Activated CD8-positive, alpha-beta memory T cell treated with anti-CD3 and anti-CD28 coated beads, Interleukin-2, amount 10 ng/mL, durations not matched to agents 7 days and 5 days (primary cell): ENCODE measurements at regions not wholly inside any gene's neighbourhood (a gene's known extent, or its start where the extent isn't known, plus 50 kb on each side); places are given as distances from the start of the nearest gene placed in this dataset.

Experiments
- ATAC-seq: fragments of 150-1000 bp; cut with Tn5 transposase; one replicate; pipeline ENCODE4 v1.10.0; 2021; ENCODE audit warnings: moderate library complexity
- CTCF ChIA-PET: fragments of 350-600 bp; sonication (Branson Sonifier 250); formaldehyde crosslinking; loops from one replicate; lab custom pipeline; 2021; ENCODE audit warnings: antibody characterized with exemption; lab: Charles Lee
- DNase-seq: peaks from one replicate; pipeline ENCODE4 v3.0.0-alpha.2; 2020
- H3K27ac Mint-ChIP-seq: one replicate; pipeline ENCODE4 v1.8.0; 2021; ENCODE audit warnings: mild to moderate bottlenecking, mixed read lengths
- H3K27me3 Mint-ChIP-seq: one replicate; pipeline ENCODE4 v1.8.0; 2021; ENCODE audit warnings: mixed read lengths
- H3K36me3 Mint-ChIP-seq: one replicate; pipeline ENCODE4 v1.8.0; 2021; ENCODE audit warnings: mild to moderate bottlenecking, mixed read lengths
- H3K4me1 Mint-ChIP-seq: one replicate; pipeline ENCODE4 v1.8.0; 2021; ENCODE audit warnings: mixed read lengths
- H3K4me3 Mint-ChIP-seq: one replicate; pipeline ENCODE4 v1.8.0; 2021; ENCODE audit warnings: mild to moderate bottlenecking, moderate library complexity, mixed read lengths
- H3K9me3 Mint-ChIP-seq: one replicate; pipeline ENCODE4 v1.8.0; 2022; ENCODE audit warnings: low read depth, mixed read lengths

DNA sequence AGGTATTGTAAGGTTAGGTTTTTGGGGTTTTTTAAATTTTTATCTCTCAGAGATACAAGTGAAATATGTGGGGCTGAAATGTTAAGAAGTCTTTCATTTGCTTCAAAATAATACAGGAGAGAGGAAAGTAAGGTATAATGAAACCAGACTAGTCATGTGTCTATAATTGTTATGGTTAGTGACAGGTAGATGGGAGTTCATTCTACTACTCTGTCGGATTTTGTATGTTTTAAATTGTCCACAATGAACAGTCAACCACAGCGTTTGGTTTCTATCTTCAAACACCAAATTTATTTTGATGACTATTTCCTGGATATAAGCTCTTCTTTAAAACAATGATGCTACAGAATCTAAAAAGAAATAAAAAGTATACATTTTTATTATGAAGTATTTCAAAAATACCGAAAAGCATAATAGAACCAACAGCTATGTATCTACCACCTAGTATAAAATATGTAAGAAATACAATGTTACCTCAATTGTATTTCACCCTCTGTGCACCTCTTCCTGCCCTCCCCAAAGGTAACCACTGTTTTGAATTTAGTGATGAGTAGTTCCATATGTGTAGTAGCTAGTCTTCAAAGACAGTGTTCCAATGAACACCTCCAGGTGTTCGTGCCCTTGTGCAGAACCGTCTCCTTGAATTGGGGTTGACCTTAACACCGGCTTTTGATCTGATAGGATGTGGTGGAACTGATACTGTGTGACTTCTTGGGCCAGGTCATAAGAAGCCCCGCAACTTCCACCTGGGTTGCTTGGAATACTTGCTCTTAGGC is 74.8 kb upstream of the CDK1 start:
- Mint-ChIP-seq H3K9me3 (peaks cover 2% of the 10 kb centered on the region), H3K27ac (no peak overlapping the region), H3K27me3 (peaks cover 7% of the 10 kb centered on the region), H3K4me3 (no peak overlapping the region), H3K4me1 (no peaks in the 10 kb centered on the region), H3K36me3 (no peaks in the 10 kb centered on the region)
- ATAC-seq (no peak), DNase-seq (no peak)
- CTCF ChIA-PET = interaction anchor here (1.6 to 1.7 kb wide), 2 partner anchors 10 to 12 kb away, joined by 4 read pairs; no protein-coding TSS in a partner anchor

DNA sequence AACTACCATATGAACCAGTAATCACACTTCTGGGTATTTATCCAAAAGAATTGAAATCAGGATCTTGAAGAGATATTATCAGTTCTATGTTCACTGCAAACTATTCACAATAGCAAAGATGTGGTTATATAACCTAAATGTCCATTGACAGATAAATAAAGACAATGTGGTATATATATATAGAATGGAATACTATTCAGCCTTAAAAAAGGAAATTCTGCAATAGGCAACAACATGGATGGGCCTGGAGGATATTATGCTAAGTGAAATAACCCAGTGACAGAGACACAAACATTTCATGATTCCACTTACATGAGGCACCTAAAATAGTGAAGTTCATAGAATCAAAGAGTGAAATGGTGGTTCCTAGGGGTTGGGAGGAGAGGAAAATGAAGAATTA is 90.6 kb upstream of the CDK1 start:
- ATAC-seq = no peak
- no peaks in the 10 kb centered on the region for H3K36me3 Mint-ChIP-seq
- H3K27me3 Mint-ChIP-seq = no peaks in the 10 kb centered on the region
- DNase-seq = no peak
- no peak overlapping the region for H3K27ac Mint-ChIP-seq
- H3K9me3 Mint-ChIP-seq = no peaks in the 10 kb centered on the region
- H3K4me3 Mint-ChIP-seq = no peak overlapping the region
- CTCF ChIA-PET = no interaction called here
- H3K4me1 Mint-ChIP-seq = no peaks in the 10 kb centered on the region

DNA sequence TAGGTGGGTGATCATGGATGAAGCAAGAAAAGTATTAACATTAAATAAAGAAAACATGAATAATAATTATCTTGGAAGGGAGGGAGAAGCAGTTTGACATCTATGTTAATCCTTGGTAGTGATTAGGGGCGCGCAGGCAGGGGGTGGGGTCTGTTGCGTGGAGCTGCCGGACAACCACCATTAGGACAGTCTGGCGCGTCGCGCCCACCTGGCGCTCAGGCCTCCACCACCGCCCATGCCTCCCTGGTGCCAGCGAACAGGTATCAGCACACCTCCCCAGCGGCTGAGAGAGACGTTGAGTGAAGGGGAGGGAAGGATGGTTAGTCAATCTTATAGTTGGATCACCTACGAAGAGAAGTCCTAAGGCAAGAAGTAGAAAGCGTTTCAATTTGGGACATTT is 94.2 kb upstream of the CDK1 start:
- Mint-ChIP-seq H3K36me3 (no peaks in the 10 kb centered on the region), H3K27me3 (no peaks in the 10 kb centered on the region), H3K4me3 (no peak overlapping the region), H3K9me3 (no peaks in the 10 kb centered on the region), H3K4me1 (no peaks in the 10 kb centered on the region), H3K27ac (no peak overlapping the region)
- DNase-seq (no peak), ATAC-seq (no peak)
- CTCF ChIA-PET = no interaction called here

DNA sequence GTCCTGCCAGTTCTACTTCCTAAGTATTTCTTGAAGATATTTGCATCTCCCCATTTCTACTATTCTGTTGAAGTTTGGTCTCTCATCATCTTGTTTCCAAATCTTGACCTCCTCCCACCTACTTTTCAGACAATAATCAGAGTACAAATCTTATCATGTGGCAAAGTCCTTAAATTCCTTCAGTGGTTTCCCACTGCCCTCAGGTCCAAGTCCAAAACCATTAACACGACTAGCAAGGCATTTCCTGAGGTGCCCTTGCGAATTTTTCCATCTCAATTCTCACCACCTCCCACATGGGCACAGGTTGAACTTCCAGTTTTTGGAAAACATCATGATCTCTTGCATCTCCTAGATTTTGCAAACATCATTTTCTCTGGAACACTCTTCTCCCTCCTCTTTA is 97.2 kb upstream of the CDK1 start:
- Mint-ChIP-seq H3K4me3 (no peak overlapping the region), H3K27me3 (peaks cover 2% of the 10 kb centered on the region), H3K4me1 (no peaks in the 10 kb centered on the region), H3K9me3 (no peaks in the 10 kb centered on the region), H3K27ac (no peak overlapping the region), H3K36me3 (no peaks in the 10 kb centered on the region)
- DNase-seq (no peak), ATAC-seq (no peak)
- CTCF ChIA-PET = no interaction called here

DNA sequence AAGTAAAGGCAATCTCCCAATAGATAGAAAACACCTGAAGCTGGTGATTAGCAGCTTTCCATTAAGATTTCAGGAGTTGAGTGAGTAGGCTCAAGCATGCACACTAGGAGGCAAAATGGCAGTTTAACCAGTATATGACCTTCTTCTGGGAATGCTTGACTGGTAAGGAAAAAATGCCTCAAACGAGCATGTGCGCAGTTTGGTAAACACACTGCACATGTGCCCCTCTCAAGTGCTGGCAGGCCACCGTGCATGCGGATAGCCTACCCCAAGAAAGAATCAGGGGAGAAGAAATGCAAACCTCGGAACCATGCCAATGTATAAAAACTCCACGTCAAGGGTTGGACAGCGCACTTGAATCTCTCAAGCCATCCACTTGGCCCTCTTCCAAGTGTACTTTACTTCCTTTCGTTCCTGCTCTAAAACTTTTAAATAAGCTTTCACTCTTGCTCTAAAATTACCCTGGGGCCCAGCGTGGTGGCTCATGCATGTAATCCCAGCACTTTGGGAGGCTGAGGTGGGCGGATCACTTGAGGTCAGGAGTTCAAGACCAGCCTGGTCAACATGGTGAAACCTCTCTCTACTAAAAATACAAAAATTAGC is 98.8 kb upstream of the CDK1 start:
- ATAC-seq (no peak), DNase-seq (no peak)
- H3K27ac Mint-ChIP-seq = no peak overlapping the region
- H3K4me3 Mint-ChIP-seq = no peak overlapping the region
- CTCF ChIA-PET = no interaction called here
- H3K4me1 Mint-ChIP-seq = no peaks in the 10 kb centered on the region
- H3K36me3 Mint-ChIP-seq = no peaks in the 10 kb centered on the region
- no peaks in the 10 kb centered on the region for H3K9me3 Mint-ChIP-seq
- H3K27me3 Mint-ChIP-seq = peaks cover 2% of the 10 kb centered on the region

DNA sequence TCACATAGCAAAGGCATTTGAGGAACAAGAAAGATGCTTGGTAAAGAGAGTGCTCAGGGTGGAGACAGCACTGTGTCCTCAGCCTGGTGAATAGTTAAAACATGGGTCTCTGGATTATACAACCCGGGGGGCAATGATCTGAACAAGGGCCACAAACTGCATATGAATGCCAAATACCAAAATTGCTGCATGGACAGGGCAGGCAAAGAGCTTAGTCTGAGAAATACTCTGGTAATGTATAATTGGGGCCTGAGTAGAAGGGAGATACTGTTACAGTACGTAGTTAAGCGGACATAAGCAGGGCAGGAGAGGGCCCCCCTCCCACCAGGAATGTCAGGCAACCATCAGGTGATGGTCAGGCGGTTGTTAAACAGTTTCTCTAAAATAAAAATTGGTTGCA is 99.3 kb upstream of the CDK1 start:
- H3K36me3 Mint-ChIP-seq = no peaks in the 10 kb centered on the region
- ATAC-seq = no peak
- H3K4me3 Mint-ChIP-seq = no peak overlapping the region
- CTCF ChIA-PET = no interaction called here
- no peak overlapping the region for H3K27ac Mint-ChIP-seq
- no peaks in the 10 kb centered on the region for H3K9me3 Mint-ChIP-seq
- no peaks in the 10 kb centered on the region for H3K4me1 Mint-ChIP-seq
- no peak for DNase-seq
- peaks cover 2% of the 10 kb centered on the region for H3K27me3 Mint-ChIP-seq

DNA sequence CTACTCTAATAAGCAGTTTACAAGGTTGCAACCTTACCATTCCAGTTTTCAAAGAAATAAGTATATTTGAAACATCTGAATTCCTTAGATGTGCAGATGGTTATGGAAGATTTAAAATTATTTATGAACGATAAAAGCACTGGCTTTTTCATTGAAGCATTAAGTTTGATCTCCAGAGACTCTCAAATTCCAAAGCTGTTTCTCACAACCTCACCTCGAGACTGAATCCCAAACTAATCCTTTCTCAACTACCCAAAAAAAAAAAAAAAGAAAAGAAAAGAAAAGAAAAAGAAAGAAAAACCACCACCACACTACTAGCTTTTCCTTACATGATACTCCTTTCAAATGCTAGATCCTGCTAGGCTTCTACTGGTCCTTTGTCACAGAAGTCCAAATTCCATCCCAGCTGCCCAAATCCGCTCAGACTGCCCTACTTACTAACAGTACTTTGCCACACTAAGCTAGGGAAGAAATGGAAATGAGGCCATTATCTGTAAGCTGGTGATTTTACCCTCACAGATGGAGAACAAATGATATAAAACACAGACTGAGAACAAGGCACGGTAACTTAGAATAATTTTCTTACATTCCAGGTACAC is 100.6 kb upstream of the CDK1 start:
- H3K36me3 Mint-ChIP-seq = no peaks in the 10 kb centered on the region

DNA sequence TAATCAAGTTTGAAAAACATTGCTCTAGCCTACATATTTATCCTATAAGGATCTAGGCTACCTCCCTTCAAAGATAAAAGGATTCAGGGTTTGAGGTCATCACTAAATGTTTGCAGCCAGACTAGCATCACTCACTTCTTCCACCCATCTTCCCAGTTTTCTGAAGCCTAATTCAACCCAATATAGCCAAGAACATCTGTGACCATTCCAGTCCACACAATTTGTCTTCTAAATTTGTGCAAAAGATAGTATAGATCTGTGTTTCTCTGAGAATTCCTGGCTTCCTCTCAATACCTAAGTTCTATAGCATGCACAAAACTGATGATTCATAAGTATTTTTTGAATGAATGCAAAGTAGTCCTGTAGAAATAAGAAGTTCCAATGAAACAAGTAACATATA is 103.0 kb upstream of the CDK1 start:
- Mint-ChIP-seq H3K4me1 (no peaks in the 10 kb centered on the region), H3K36me3 (no peaks in the 10 kb centered on the region), H3K4me3 (no peak overlapping the region), H3K27ac (no peak overlapping the region), H3K9me3 (no peaks in the 10 kb centered on the region), H3K27me3 (peaks cover 2% of the 10 kb centered on the region)
- no peak for DNase-seq
- CTCF ChIA-PET = no interaction called here
- no peak for ATAC-seq

More for the DNA sequence above, 100.6 kb upstream of the CDK1 start:
- Mint-ChIP-seq H3K4me3 (no peak overlapping the region), H3K27me3 (peaks cover 2% of the 10 kb centered on the region), H3K4me1 (no peaks in the 10 kb centered on the region), H3K27ac (no peak overlapping the region), H3K9me3 (no peaks in the 10 kb centered on the region)
- ATAC-seq (no peak), DNase-seq (no peak)
- CTCF ChIA-PET = no interaction called here

DNA sequence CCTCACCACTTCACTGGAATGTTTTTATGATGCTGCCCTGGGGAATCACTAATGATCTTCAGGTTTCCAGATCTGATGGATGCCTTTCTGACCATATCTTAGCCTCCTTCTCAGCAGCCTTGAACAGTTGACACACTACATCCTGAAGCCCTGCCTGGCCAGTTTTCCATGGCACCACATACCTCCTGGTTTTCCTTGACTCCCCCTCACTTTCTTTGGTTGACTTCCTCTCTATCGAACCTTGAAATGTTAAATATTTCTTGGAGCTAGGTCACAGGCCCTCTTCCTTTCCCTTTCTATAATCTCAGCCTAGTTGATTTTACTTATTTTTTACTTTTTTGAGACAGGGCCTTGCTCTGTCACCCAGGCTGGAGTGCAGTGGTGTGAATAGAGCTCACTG is 108.8 kb upstream of the CDK1 start:
- DNase-seq = no peak
- Mint-ChIP-seq H3K36me3 (no peaks in the 10 kb centered on the region), H3K9me3 (no peaks in the 10 kb centered on the region), H3K27me3 (peaks cover 2% of the 10 kb centered on the region), H3K4me1 (no peaks in the 10 kb centered on the region), H3K4me3 (no peak overlapping the region), H3K27ac (no peak overlapping the region)
- CTCF ChIA-PET = no interaction called here
- no peak for ATAC-seq

DNA sequence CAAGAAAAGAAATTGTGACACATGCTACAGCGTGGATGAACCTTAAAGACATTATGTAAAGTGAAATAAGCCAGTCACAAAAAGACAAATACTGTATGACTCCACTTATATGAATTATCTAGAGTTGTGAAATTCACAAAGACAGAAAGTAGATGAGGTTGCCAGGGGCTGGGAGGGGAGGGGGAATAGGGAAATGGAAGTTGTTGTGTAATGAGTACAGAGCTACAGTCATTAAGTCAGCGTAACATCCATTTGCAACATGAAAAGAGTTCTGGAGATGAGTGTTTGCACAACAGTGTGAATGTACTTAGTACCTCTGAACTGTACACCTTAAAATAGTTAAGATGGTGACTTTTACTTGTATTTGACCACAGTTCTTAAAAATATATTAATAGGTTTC is 112.1 kb upstream of the CDK1 start:
- H3K9me3 Mint-ChIP-seq = no peaks in the 10 kb centered on the region
- no peak overlapping the region for H3K4me3 Mint-ChIP-seq
- ATAC-seq (no peak), DNase-seq (no peak)
- no peaks in the 10 kb centered on the region for H3K36me3 Mint-ChIP-seq
- CTCF ChIA-PET = no interaction called here
- H3K27me3 Mint-ChIP-seq = peaks cover 5% of the 10 kb centered on the region
- H3K27ac Mint-ChIP-seq = no peak overlapping the region
- H3K4me1 Mint-ChIP-seq = no peaks in the 10 kb centered on the region

DNA sequence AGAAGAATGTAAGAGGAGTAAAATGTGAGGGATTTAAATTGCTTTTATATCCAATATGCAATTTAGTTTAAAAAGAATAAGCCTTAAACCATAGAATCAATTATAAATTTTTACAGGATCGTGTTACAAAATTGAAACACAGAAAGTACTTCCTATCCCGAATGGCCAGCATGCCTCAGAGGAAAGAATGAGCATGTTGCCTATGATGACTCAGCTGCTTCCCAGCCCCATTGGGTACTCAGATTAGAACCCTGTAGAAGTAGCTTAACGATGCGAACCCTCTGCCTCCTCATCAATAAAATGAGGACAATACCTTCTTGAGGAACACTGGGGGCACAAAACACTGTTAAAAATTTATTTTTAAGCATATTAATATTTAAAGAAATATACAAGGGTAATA is 113.4 kb upstream of the CDK1 start:
- Mint-ChIP-seq H3K27me3 (peaks cover 8% of the 10 kb centered on the region), H3K9me3 (no peaks in the 10 kb centered on the region), H3K36me3 (no peaks in the 10 kb centered on the region), H3K4me1 (no peaks in the 10 kb centered on the region), H3K27ac (no peak overlapping the region), H3K4me3 (no peak overlapping the region)
- no peak for DNase-seq
- ATAC-seq = no peak
- CTCF ChIA-PET = no interaction called here

DNA sequence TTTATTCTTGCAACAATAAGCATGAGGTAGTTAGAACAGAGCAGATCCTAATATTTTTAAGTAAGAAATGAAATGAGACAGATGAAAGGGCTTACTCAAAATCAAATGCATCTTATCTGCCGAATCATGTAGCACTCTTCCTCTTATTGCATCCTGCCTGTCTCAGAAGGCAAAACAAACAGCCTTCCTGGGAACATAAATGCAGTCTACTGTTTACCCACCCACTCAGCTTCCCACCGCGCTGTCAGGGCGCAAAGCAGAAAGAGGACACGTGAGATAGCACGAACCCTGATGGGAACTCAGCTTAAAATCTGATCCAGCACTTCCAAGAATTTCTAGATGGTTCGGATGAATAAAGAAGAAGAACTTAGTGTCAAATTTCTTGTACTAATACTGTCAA is 114.4 kb upstream of the CDK1 start:
- peaks cover 8% of the 10 kb centered on the region for H3K27me3 Mint-ChIP-seq
- H3K36me3 Mint-ChIP-seq = no peaks in the 10 kb centered on the region
- no peak overlapping the region for H3K27ac Mint-ChIP-seq
- ATAC-seq (no peak), DNase-seq (no peak)
- CTCF ChIA-PET = no interaction called here
- no peaks in the 10 kb centered on the region for H3K4me1 Mint-ChIP-seq
- no peak overlapping the region for H3K4me3 Mint-ChIP-seq
- H3K9me3 Mint-ChIP-seq = no peaks in the 10 kb centered on the region

DNA sequence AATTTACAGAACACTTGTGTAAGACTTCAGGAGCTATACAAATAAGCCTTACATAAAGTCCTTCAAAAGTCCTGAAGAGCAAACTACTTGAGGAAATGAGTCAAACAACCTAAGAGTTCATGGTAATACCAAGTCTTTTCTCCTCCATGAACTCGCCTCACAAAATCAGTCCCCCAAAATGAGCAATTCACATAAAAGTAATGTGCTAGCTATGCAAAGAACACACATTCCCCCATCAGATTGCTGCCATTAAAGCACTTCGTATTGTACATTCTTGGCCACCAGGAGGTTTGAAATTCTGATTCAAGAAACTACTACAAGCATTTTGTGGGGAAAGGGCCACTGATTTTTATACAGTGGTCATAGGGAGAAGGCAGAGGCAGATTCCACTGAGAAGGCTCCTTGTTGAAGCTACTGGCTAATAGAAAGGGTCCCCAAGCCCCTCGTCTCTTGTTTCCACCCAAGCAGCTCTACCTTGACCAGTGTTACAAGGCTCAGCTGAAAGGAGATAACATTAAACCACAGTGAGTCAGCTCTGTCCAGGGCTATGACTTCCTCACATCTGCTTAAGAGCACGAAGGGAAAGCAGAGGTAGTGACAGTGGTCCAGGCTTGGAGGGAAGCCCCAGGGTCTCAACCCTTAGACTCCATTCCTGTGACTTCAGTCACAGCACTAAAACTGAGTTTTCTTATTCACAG is 115.2 kb upstream of the CDK1 start:
- Mint-ChIP-seq H3K4me3 (no peak overlapping the region), H3K4me1 (no peaks in the 10 kb centered on the region), H3K27me3 (peaks cover 8% of the 10 kb centered on the region), H3K9me3 (no peaks in the 10 kb centered on the region), H3K27ac (no peak overlapping the region), H3K36me3 (no peaks in the 10 kb centered on the region)
- ATAC-seq (no peak), DNase-seq (no peak)
- CTCF ChIA-PET = no interaction called here

DNA sequence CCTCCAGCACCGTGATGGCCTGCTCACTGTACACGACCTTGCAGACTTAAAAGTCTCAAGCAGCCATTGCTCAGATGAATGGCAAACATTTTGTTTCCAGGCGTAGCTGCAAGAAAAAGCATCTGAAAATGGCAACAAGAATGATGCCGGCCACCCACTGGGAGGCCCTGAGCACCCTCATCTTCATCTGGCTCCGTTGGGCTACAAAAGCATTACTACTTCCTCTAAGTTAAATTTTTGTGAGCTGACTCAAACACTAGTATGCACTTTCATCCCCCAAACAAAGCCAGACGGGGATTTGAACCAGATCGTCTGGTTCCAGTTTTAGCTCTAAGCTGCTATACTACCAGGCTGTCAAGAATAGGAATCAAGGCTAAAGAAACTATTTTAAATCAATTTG is 116.6 kb upstream of the CDK1 start:
- H3K9me3 Mint-ChIP-seq = no peaks in the 10 kb centered on the region
- H3K27me3 Mint-ChIP-seq = peaks cover 11% of the 10 kb centered on the region
- H3K4me3 Mint-ChIP-seq = no peak overlapping the region
- H3K27ac Mint-ChIP-seq = no peak overlapping the region
- CTCF ChIA-PET = interaction anchor here (1.7 kb wide), 1 partner anchor 15 kb away, joined by 5 read pairs; no protein-coding TSS in a partner anchor
- no peaks in the 10 kb centered on the region for H3K36me3 Mint-ChIP-seq
- no peaks in the 10 kb centered on the region for H3K4me1 Mint-ChIP-seq
- no peak for ATAC-seq
- no peak for DNase-seq
